Activated CD8-positive, alpha-beta T cell treated with anti-CD3 and anti-CD28 coated beads, Interleukin-2, amount 10 ng/mL, durations not matched to agents 7 days and 5 days (primary cell): ENCODE measurements at regions not wholly inside any gene's neighbourhood (a gene's known extent, or its start where the extent isn't known, plus 50 kb on each side); places are given as distances from the start of the nearest gene placed in this dataset.
"Not testable (repeated sequence)": the region's sequence is repeated elsewhere in the genome, so short reads cannot be mapped to it uniquely, and the experiment has no call there.

Experiments
- ATAC-seq: fragments of 150-1000 bp; cut with Tn5 transposase; one replicate; pipeline ENCODE4 v1.10.0; 2021; ENCODE audit warnings: moderate library complexity
- CTCF ChIA-PET: fragments of 350-600 bp; sonication (Branson Sonifier 250); formaldehyde crosslinking; loops from one replicate; lab custom pipeline; 2021; ENCODE audit warnings: antibody characterized with exemption; lab: Charles Lee
- POLR2A ChIA-PET: fragments of 350-600 bp; sonication (Branson Sonifier 250); formaldehyde crosslinking; loops from one replicate; lab custom pipeline; 2021; ENCODE audit warnings: antibody characterized with exemption; lab: Charles Lee
- DNase-seq: peaks from one replicate; pipeline ENCODE4 v3.0.0-alpha.2; 2020
- H3K27ac Mint-ChIP-seq: one replicate; pipeline ENCODE4 v1.8.0; 2021; ENCODE audit warnings: mild to moderate bottlenecking, mixed read lengths
- H3K27me3 Mint-ChIP-seq: one replicate; pipeline ENCODE4 v1.8.0; 2021; ENCODE audit warnings: low read depth, mixed read lengths
- H3K36me3 Mint-ChIP-seq: one replicate; pipeline ENCODE4 v1.8.0; 2021; ENCODE audit warnings: low read depth, mixed read lengths
- H3K4me1 Mint-ChIP-seq: one replicate; pipeline ENCODE4 v1.8.0; 2021; ENCODE audit warnings: low read depth, mixed read lengths
- H3K4me3 Mint-ChIP-seq: one replicate; pipeline ENCODE4 v1.8.0; 2021; ENCODE audit warnings: mild to moderate bottlenecking, mixed read lengths
- H3K9me3 Mint-ChIP-seq: one replicate; pipeline ENCODE4 v1.8.0; 2022; ENCODE audit warnings: mixed read lengths; ENCODE audit not compliant: insufficient read depth

GRCh38 chr2:228458364-228458763 is 276.9 kb upstream of the SPHKAP start:
- Mint-ChIP-seq H3K27me3 (no peaks in the 10 kb centered on the region), H3K4me3 (no peak overlapping the region), H3K36me3 (no peaks in the 10 kb centered on the region), H3K4me1 (no peaks in the 10 kb centered on the region), H3K9me3 (peaks cover 19% of the 10 kb centered on the region), H3K27ac (no peak overlapping the region)
- ATAC-seq, result no peak
- ChIA-PET POLR2A (no interaction called here), CTCF (no interaction called here)
- DNase-seq, result no peak

- Mint-ChIP-seq H3K27me3 (no peaks in the 10 kb centered on the region), H3K4me1 (no peaks in the 10 kb centered on the region), H3K4me3 (no peak overlapping the region), H3K9me3 (peaks cover 12% of the 10 kb centered on the region), H3K27ac (no peak overlapping the region), H3K36me3 (no peaks in the 10 kb centered on the region)
- ChIA-PET POLR2A (no interaction called here), CTCF (no interaction called here)
- ATAC-seq (no peak), DNase-seq (no peak)
Measured at GRCh38 chr2:228447266-228447915, 265.9 kb upstream of the SPHKAP start.

DNA sequence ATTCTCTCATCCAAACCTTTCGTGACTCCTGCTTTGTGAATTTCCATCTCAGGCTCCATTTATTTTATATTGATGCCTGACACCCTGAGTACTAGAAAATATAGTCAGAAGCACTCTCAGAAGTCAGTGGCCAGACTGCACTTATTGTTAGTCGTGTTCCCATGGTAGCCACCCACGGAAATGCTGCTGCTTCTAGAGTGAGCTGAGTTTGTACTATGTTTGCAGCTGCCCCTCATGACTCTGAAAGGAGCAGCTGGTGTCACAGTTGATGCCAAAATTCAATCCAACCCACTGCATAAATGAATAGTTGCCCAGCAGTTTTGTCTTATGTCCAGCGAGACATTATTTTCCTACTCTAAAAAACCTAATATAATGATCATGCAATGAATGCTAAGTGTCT is 265.2 kb upstream of the SPHKAP start:
- no peak for DNase-seq
- ATAC-seq, result no peak
- H3K9me3 Mint-ChIP-seq, result peaks cover 12% of the 10 kb centered on the region
- POLR2A ChIA-PET, result no interaction called here
- no peaks in the 10 kb centered on the region for H3K4me1 Mint-ChIP-seq
- CTCF ChIA-PET, result no interaction called here
- H3K4me3 Mint-ChIP-seq, result no peak overlapping the region
- no peaks in the 10 kb centered on the region for H3K27me3 Mint-ChIP-seq
- H3K27ac Mint-ChIP-seq, result no peak overlapping the region
- H3K36me3 Mint-ChIP-seq, result no peaks in the 10 kb centered on the region

DNA sequence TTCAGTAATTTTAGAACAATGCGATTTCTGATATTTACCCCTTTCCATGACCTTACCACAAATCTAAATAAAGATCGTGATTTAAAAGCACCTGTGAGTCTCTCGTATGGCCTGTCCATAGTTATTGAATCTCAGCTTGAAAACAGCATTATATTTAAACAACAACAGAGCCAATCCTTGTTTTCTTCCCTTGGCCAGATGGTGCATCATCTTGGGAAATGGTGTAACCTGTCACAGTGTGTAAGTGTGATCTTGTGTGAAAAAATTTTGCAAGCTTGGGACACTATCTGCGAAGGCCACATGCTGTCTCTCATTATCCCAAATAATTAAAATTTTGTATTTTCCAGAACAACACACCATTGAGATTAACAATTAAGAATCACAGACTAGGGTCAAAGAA is 262.7 kb upstream of the SPHKAP start:
- H3K4me1 Mint-ChIP-seq, result no peaks in the 10 kb centered on the region
- ATAC-seq (no peak), DNase-seq (no peak)
- no peaks in the 10 kb centered on the region for H3K36me3 Mint-ChIP-seq
- H3K9me3 Mint-ChIP-seq, result peaks cover 5% of the 10 kb centered on the region
- ChIA-PET CTCF (no interaction called here), POLR2A (no interaction called here)
- H3K4me3 Mint-ChIP-seq, result no peak overlapping the region
- no peaks in the 10 kb centered on the region for H3K27me3 Mint-ChIP-seq
- no peak overlapping the region for H3K27ac Mint-ChIP-seq

- Mint-ChIP-seq H3K4me3 (no peak overlapping the region), H3K27ac (no peak overlapping the region), H3K36me3 (no peaks in the 10 kb centered on the region), H3K4me1 (no peaks in the 10 kb centered on the region), H3K9me3 (peaks cover 7% of the 10 kb centered on the region), H3K27me3 (no peaks in the 10 kb centered on the region)
- DNase-seq (no peak), ATAC-seq (no peak)
- POLR2A ChIA-PET, result no interaction called here
- CTCF ChIA-PET, result interaction anchor here (0.5 kb wide), 1 partner anchor 42 kb away, joined by 3 read pairs; no protein-coding TSS in a partner anchor
Measured at GRCh38 chr2:228433721-228434120, 252.2 kb upstream of the SPHKAP start.

DNA sequence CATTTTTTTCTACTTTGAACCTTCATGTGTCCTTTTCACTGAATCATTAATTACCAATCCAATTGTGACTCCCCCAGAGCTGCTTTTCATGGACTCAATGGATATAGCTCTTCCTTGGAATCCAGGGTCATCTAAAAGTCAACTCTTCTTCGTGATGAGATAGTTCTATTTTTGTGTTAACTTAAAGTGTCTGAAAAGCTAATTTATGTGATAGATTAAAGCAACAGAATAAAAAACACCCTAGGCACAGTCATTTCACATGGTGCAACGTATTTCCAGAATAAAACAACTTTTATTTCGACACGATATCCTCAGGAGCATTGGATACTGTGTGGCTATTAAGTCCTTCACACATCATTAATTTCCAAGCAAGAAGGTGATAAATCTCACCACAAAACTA is 250.6 kb upstream of the SPHKAP start:
- CTCF ChIA-PET, result no interaction called here
- no peaks in the 10 kb centered on the region for H3K4me1 Mint-ChIP-seq
- DNase-seq, result no peak
- H3K4me3 Mint-ChIP-seq, result no peak overlapping the region
- no peaks in the 10 kb centered on the region for H3K36me3 Mint-ChIP-seq
- no peak overlapping the region for H3K27ac Mint-ChIP-seq
- ATAC-seq, result no peak
- POLR2A ChIA-PET, result no interaction called here
- peaks cover 7% of the 10 kb centered on the region for H3K9me3 Mint-ChIP-seq
- no peaks in the 10 kb centered on the region for H3K27me3 Mint-ChIP-seq

GRCh38 chr2:228430986-228431385 is 249.5 kb upstream of the SPHKAP start:
- H3K4me1 Mint-ChIP-seq, result no peaks in the 10 kb centered on the region
- no peak for DNase-seq
- no peak overlapping the region for H3K4me3 Mint-ChIP-seq
- H3K27ac Mint-ChIP-seq, result no peak overlapping the region
- no peaks in the 10 kb centered on the region for H3K27me3 Mint-ChIP-seq
- ATAC-seq, result no peak
- ChIA-PET CTCF (no interaction called here), POLR2A (no interaction called here)
- H3K36me3 Mint-ChIP-seq, result no peaks in the 10 kb centered on the region
- peaks cover 12% of the 10 kb centered on the region for H3K9me3 Mint-ChIP-seq

DNA sequence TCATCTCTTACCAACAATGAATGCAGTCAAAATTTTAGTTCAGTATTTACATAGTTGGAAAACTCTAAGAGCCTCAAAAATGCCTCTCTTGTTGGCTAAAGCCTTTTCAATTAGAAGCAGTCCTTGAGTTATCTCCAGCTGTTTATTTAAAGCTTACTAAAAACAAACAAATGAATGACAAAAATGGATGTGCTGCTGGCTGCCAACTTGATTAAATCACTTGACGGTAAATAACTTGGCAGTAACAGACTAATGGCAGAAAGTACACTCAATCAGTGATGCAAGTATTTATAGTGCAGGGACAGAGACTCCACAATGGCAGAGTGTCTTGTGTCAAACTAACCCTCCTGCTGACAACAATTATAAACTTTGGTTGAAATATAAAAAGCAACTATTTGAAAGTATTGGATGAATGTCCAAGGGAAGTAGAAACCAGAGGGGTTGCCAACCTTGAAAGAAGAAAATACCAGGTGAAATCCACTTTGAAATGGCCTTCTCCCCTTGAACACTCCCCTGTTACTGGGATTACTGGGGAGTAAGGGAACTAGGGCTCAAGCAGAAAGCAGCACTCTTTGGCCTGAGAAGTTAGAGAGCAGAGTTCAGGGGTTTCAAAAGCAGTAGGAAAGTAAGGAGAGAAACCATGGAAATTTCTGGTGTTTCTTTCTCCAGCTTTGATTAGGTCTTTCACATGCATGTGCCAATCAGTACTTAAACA is 245.2 kb upstream of the SPHKAP start:
- Mint-ChIP-seq H3K4me1 (no peaks in the 10 kb centered on the region), H3K9me3 (peaks cover 7% of the 10 kb centered on the region), H3K36me3 (no peaks in the 10 kb centered on the region), H3K27me3 (no peaks in the 10 kb centered on the region), H3K4me3 (no peak overlapping the region), H3K27ac (no peak overlapping the region)
- POLR2A ChIA-PET, result no interaction called here
- CTCF ChIA-PET, result no interaction called here
- DNase-seq (no peak), ATAC-seq (no peak)

DNA sequence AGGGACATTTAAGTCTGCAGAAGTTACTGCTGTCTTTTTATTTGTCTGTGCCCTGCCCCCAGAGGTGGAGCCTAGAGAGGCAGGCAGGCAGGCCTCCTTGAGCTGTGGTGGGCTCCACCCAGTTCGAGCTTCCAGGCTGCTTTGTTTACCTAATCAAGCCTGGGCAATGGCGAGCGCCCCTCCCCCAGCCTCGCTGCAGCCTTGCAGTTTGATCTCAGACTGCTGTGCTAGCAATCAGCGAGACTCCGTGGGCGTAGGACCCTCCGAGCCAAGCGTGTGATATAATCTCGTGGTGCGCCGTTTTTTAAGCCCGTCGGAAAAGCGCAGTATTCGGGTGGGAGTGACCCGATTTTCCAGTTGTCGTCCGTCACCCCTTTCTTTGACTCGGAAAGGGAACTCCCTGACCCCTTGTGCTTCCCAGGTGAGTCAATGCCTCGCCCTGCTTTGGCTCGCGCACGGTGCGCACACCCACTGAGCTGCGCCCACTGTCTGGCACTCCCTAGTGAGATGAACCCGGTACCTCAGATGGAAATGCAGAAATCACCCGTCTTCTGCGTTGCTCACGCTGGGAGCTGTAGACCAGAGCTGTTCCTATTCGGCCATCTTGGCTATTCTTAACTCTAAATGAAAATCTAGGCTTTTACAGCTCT is 244.0 kb upstream of the SPHKAP start:
- ATAC-seq, result not testable (repeated sequence)

DNA sequence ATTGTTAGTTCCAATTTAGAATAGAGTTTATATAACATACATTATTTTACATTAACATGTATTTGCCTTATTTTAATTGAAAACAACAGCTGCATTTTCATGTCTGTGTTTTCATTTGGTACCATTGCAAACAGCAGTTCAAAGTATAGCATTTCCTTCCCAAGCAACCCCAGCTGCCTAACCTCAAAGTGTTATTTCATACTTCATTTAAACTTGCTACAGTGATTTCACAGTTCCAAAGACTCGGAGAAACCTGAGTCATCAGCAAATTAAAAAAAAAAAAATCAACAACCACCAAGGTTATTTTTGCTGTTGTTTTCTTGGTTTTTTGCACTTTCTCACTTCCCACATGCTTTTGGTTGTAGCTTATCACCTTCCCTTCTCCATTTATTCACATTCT is 236.5 kb upstream of the SPHKAP start:
- Mint-ChIP-seq H3K27ac (no peak overlapping the region), H3K36me3 (no peaks in the 10 kb centered on the region), H3K4me3 (no peak overlapping the region), H3K27me3 (no peaks in the 10 kb centered on the region), H3K4me1 (no peaks in the 10 kb centered on the region), H3K9me3 (peaks cover 10% of the 10 kb centered on the region)
- POLR2A ChIA-PET, result no interaction called here
- no peak for ATAC-seq
- CTCF ChIA-PET, result no interaction called here
- no peak for DNase-seq

More for the DNA sequence above, 244.0 kb upstream of the SPHKAP start:
- H3K9me3 Mint-ChIP-seq, H3K27ac Mint-ChIP-seq, H3K4me3 Mint-ChIP-seq, H3K27me3 Mint-ChIP-seq, H3K4me1 Mint-ChIP-seq, POLR2A ChIA-PET, DNase-seq, CTCF ChIA-PET, H3K36me3 Mint-ChIP-seq: not testable (repeated sequence)

DNA sequence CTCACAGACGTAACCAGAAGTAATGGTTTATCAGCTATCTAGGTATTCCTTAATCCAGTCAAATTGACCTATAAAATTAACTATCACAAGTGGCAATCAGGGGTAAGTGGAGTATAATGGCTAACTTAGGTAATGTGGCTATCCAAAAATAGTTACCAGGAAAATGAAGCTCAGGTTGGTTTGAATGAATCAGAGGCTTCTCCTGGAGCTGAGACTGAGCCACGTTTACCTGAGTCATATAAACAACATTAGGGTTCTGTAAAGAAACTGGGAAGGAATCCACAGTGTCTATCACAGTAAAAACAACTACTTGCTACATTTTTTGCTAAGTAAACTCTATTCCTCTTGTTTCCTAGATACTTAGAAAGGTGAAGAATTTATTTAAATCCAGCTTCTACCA is 236.0 kb upstream of the SPHKAP start:
- Mint-ChIP-seq H3K27ac (no peak overlapping the region), H3K27me3 (no peaks in the 10 kb centered on the region), H3K36me3 (no peaks in the 10 kb centered on the region), H3K4me1 (no peaks in the 10 kb centered on the region), H3K9me3 (peaks cover 10% of the 10 kb centered on the region), H3K4me3 (no peak overlapping the region)
- ChIA-PET POLR2A (no interaction called here), CTCF (no interaction called here)
- no peak for DNase-seq
- ATAC-seq, result no peak

GRCh38 chr2:228410061-228410460 is 228.6 kb upstream of the SPHKAP start:
- no peak overlapping the region for H3K27ac Mint-ChIP-seq
- CTCF ChIA-PET, result no interaction called here

More at GRCh38 chr2:228410061-228410460, 228.6 kb upstream of the SPHKAP start:
- Mint-ChIP-seq H3K4me1 (no peaks in the 10 kb centered on the region), H3K4me3 (no peak overlapping the region), H3K36me3 (no peaks in the 10 kb centered on the region), H3K9me3 (peaks cover 5% of the 10 kb centered on the region), H3K27me3 (no peaks in the 10 kb centered on the region)
- DNase-seq, result no peak
- POLR2A ChIA-PET, result no interaction called here
- no peak for ATAC-seq
